Fibroblast of skin of left biceps (primary cell): ENCODE measurements at regions not wholly inside any gene's neighbourhood (a gene's known extent, or its start where the extent isn't known, plus 50 kb on each side); places are given as distances from the start of the nearest gene placed in this dataset.

Source experiments
- DNase-seq, 2 experiments: peaks; one replicate each; pipeline ENCODE4 v3.0.0-alpha.2; 2013; ENCODE audit warnings: low read depth in 2 of 2

GRCh38 chrX:149274516-149275105 lies 230.5 kb downstream of the IDS start:
- no peak for DNase-seq

- DNase-seq = no peak
Observed at GRCh38 chrX:149272690-149273463, 232.2 kb downstream of the IDS start.

GRCh38 chrX:149267878-149268813 lies 237.0 kb downstream of the IDS start:
- no peak for DNase-seq

- DNase-seq = no peak
Observed at GRCh38 chrX:149262086-149262485, 243.0 kb downstream of the IDS start.

GRCh38 chrX:149259241-149259640 lies 245.9 kb downstream of the IDS start:
- no peak for DNase-seq

GRCh38 chrX:149255860-149256259 lies 249.2 kb downstream of the IDS start:
- no peak for DNase-seq

GRCh38 chrX:149248073-149248625 lies 257.0 kb downstream of the IDS start:
- DNase-seq = no peak

- DNase-seq = no peak
Observed at GRCh38 chrX:149230689-149231088, 274.4 kb downstream of the IDS start.

- DNase-seq = no peak
Observed at GRCh38 chrX:149223854-149224253, 281.3 kb downstream of the IDS start.

GRCh38 chrX:149222040-149222439 lies 283.1 kb downstream of the IDS start:
- DNase-seq = no peak

- DNase-seq = no peak
Observed at GRCh38 chrX:149221230-149221629, 283.9 kb downstream of the IDS start.

GRCh38 chrX:149213264-149213663 lies 291.8 kb downstream of the IDS start:
- no peak for DNase-seq

GRCh38 chrX:149208307-149208706 lies 296.8 kb downstream of the IDS start:
- DNase-seq = peak in 1 of 2 experiments; percentile 6

- no peak for DNase-seq
Observed at GRCh38 chrX:149207518-149207917, 297.6 kb downstream of the IDS start.

GRCh38 chrX:149205937-149206336 lies 299.2 kb downstream of the IDS start:
- DNase-seq = no peak

GRCh38 chrX:149205081-149205480 lies 300.0 kb downstream of the IDS start:
- no peak for DNase-seq

- DNase-seq = no peak
Observed at GRCh38 chrX:149199734-149200133, 305.4 kb downstream of the IDS start.

GRCh38 chrX:149198980-149199732 lies 305.9 kb downstream of the IDS start:
- DNase-seq = no peak

- no peak for DNase-seq
Observed at GRCh38 chrX:149185087-149185486, 320.0 kb downstream of the IDS start.

GRCh38 chrX:149161435-149162088 lies 343.5 kb downstream of the IDS start:
- no peak for DNase-seq

- no peak for DNase-seq
Observed at GRCh38 chrX:149157976-149158375, 347.1 kb downstream of the IDS start.
